ENCODE measurements at regions not wholly inside any gene's neighbourhood (a gene's known extent, or its start where the extent isn't known, plus 50 kb on each side); places are given as distances from the start of the nearest gene placed in this dataset.

- TF ChIP-seq CTCF (IDR thresholded peaks at IDR 0.05), result no peak
- no peak for TF ChIP-seq POLR2A (IDR thresholded peaks at IDR 0.05)
- TF ChIP-seq POLR2AphosphoS5 (IDR thresholded peaks at IDR 0.05), result no peak
- intact Hi-C loops (cut with DNase I), result no loop called here
- 88% methylated on average over 2 of the region's 2 CpGs for WGBS
- no peak for DNase-seq (ENCODE audit: low spot score)
- no peaks in the 10 kb centered on the region for H3K36me3 ChIP-seq
- H3K9me3 ChIP-seq, result no peaks in the 10 kb centered on the region
- H3K27ac ChIP-seq, result no peak overlapping the region
- H3K27me3 ChIP-seq (replicated peaks; ENCODE audit: insufficient read depth), result no peaks in the 10 kb centered on the region
- H3K4me1 ChIP-seq (replicated peaks), result no peaks in the 10 kb centered on the region
- H3K4me3 ChIP-seq, result no peak overlapping the region
Observed at GRCh38 chr10:83577421-83577820, 561.9 kb upstream of the GHITM start.

- no peaks in the 10 kb centered on the region for H3K27me3 ChIP-seq (replicated peaks; ENCODE audit: insufficient read depth)
- H3K27ac ChIP-seq, result no peak overlapping the region
- H3K36me3 ChIP-seq, result no peaks in the 10 kb centered on the region
- intact Hi-C loops (cut with DNase I), result no loop called here
- H3K9me3 ChIP-seq, result no peaks in the 10 kb centered on the region
- WGBS, result 90% methylated on average over 4 of the region's 4 CpGs
- no peak for DNase-seq (ENCODE audit: low spot score)
- TF ChIP-seq POLR2A (IDR thresholded peaks at IDR 0.05) (no peak), CTCF (IDR thresholded peaks at IDR 0.05) (no peak), POLR2AphosphoS5 (IDR thresholded peaks at IDR 0.05) (no peak)
- H3K4me1 ChIP-seq (replicated peaks), result no peaks in the 10 kb centered on the region
- no peak overlapping the region for H3K4me3 ChIP-seq
Observed at GRCh38 chr10:83580373-83581012, 558.8 kb upstream of the GHITM start.

GRCh38 chr10:83582407-83583095 lies 556.8 kb upstream of the GHITM start:
- intact Hi-C loops (cut with DNase I), result no loop called here
- Histone ChIP-seq H3K9me3 (no peaks in the 10 kb centered on the region), H3K36me3 (no peaks in the 10 kb centered on the region), H3K4me1 (replicated peaks) (no peaks in the 10 kb centered on the region), H3K4me3 (no peak overlapping the region), H3K27me3 (replicated peaks; ENCODE audit: insufficient read depth) (no peaks in the 10 kb centered on the region), H3K27ac (no peak overlapping the region)
- no peak for DNase-seq (ENCODE audit: low spot score)
- WGBS, result 81% methylated on average over 3 of the region's 3 CpGs
- TF ChIP-seq POLR2A (IDR thresholded peaks at IDR 0.05) (no peak), CTCF (IDR thresholded peaks at IDR 0.05) (no peak), POLR2AphosphoS5 (IDR thresholded peaks at IDR 0.05) (no peak)

GRCh38 chr10:83585686-83586085 lies 553.6 kb upstream of the GHITM start:
- TF ChIP-seq CTCF (IDR thresholded peaks at IDR 0.05) (no peak), POLR2A (IDR thresholded peaks at IDR 0.05) (no peak), POLR2AphosphoS5 (IDR thresholded peaks at IDR 0.05) (no peak)
- no peaks in the 10 kb centered on the region for H3K36me3 ChIP-seq
- H3K27ac ChIP-seq, result no peak overlapping the region
- no peak overlapping the region for H3K4me3 ChIP-seq
- intact Hi-C loops (cut with DNase I), result no loop called here
- H3K4me1 ChIP-seq (replicated peaks), result no peaks in the 10 kb centered on the region
- H3K27me3 ChIP-seq (replicated peaks; ENCODE audit: insufficient read depth), result no peaks in the 10 kb centered on the region
- H3K9me3 ChIP-seq, result no peaks in the 10 kb centered on the region
- WGBS, result 88% methylated on average over 2 of the region's 2 CpGs
- no peak for DNase-seq (ENCODE audit: low spot score)

Data from prostate gland (tissue), 2 donors.